Muscle of back (tissue), 3 donors: ENCODE measurements at regions not wholly inside any gene's neighbourhood (a gene's known extent, or its start where the extent isn't known, plus 50 kb on each side); places are given as distances from the start of the nearest gene placed in this dataset.
A peak's percentile ranks its signal among the peaks of the same experiment; 100 is the strongest.
"Not testable (repeated sequence)": the region's sequence is repeated elsewhere in the genome, so short reads cannot be mapped to it uniquely, and the experiment has no call there.

Source experiments
- DNase-seq, 3 donors: peaks; one replicate each; pipeline versions ENCODE4 v3.0.0 to v3.0.0-alpha.2; 2013

DNA sequence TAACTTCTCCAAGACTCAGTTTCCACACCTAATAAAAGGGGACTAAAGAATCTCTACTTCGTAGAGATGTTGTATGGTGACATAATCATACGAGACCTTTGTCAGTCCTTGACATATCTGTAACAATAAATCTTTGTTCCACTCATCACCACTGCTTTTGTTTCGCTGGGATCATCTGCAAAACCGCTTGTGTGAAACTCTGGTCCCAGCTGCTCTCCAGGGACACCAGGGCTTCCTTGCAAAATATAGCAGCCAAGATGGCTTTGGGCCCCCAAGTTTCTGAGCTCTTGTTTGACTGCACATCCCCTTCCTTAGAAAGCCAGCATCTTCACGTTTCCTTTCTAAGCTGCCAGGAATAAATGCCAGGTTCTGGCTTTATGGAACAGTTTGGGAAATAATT lies 110.5 kb upstream of the RRN3 start:
- peak in 1 of 3 donors; percentile 18 for DNase-seq

DNA sequence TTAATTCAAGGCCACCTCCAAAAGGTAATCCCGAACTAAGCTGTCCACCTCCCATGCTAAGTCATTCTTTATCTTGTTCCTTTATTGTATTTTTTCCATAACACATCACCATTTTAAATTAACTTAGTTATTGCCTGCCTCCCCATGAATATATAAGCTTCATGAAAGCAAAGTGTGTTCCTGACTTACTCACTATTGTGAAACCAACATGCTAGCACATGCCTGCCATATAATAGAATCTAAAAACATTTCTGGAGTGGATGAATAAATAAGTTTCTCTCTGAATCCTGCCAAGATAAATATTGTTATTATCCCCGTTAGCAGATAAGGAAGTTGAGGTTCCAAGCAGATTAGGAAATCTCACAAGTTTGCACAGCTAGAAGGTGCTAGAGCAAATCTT lies 98.7 kb upstream of the RRN3 start:
- not testable (repeated sequence) for DNase-seq

DNA sequence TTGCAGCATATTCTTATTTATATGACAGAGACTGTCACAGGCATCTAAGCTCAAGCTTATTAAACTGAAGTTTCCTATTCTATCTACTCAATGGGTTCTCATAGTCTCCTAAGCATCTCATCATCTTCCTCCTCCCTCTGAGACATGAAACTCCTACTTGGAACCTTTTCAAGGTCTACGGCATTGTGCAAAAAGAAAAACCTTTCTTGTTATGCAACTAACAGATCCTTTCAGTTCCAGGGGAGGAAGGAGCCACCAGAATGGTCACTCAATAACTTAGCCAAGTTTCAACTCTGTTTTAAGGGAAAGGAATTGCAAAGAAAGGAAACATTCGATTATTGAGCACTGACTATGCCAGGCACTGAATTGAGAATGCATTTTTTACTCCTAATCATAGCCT lies 98.1 kb upstream of the RRN3 start:
- not testable (repeated sequence) for DNase-seq

DNA sequence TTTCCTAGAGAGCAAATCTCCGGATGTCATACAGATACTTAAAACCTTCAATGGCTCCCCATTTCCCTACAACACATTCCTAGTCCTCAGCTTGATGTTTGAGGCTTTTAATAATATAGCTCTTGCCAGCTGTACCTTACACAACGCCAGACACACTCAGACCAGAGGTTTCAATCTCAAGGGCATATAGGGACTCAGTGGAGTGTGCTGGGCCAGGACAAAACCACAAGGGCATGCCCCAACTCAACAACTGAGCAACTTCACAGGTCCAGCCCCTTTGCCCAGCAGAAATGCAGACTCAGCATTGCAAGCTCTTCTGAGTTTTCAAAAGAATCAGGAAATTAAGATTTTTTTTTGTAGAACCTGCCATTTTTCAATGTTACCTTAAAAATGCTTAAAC lies 95.4 kb upstream of the RRN3 start:
- not testable (repeated sequence) for DNase-seq
